GM21737 (cell line): ENCODE measurements at regions not wholly inside any gene's neighbourhood (a gene's known extent, or its start where the extent isn't known, plus 50 kb on each side); places are given as distances from the start of the nearest gene placed in this dataset.
"Not testable (repeated sequence)": the region's sequence is repeated elsewhere in the genome, so short reads cannot be mapped to it uniquely, and the experiment has no call there.

Source experiments
- ATAC-seq: cut with Tn5 transposase; IDR thresholded peaks from one replicate; pipeline ENCODE4 v1.9.1; 2021; ENCODE audit warnings: mild to moderate bottlenecking, moderate library complexity; ENCODE audit not compliant: unreplicated experiment

GRCh38 chr2:195572895-195573683 is 83.9 kb upstream of the SLC39A10 start:
- ATAC-seq, result no peak

GRCh38 chr2:195570329-195570728 is 86.7 kb upstream of the SLC39A10 start:
- no peak for ATAC-seq

DNA sequence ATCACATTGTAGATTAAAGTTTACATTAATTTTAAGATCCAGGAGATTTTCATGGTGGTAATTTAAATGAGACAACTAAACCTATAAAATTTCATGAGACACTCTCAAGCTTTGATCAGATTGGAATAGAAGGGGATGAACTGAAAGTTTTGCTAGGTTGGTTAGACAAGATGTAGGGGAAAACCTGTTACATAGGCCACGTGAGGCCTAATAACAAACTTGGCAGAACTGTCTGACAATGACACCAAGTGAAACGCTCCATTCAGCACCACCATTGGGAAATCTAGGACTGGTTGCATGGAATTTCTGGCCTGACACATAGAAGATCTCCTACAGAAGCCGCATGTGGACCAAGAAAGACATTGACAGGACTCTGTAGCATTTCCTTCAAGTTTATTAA is 87.8 kb upstream of the SLC39A10 start:
- ATAC-seq, result no peak

- ATAC-seq, result not testable (repeated sequence)
These were observed 92.3 kb upstream of the SLC39A10 start for GRCh38 chr2:195564625-195565135.

DNA sequence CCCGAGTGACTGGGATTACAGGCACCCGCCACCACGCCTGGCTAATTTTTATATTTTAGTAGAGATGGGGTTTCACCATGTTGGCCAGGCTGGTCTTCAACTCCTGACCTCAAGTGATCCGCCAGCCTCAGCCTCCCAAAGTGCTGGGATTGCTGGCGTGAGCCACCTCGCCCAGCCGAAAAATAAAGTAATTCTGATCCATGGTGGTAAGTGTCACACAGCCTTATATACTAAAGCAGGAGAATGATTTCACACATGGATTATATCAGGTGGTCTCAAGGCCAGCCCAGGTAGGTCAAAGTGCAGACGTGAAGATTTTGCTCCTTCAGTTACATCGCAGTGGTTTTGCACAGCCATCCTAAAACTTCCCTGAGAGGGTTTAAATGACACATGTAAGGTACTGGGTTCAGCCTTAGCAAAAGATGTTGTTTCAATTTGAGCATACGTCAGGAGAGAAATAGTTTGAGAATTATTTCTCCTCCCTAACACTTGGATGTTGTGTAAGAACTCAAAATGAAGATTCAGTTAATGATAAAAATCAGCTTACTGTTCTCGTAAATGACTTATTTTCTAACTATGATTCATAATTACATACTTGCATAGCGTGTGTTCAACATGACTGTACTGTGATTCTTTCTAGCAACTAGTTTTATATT is 93.0 kb upstream of the SLC39A10 start:
- ATAC-seq, result no peak

DNA sequence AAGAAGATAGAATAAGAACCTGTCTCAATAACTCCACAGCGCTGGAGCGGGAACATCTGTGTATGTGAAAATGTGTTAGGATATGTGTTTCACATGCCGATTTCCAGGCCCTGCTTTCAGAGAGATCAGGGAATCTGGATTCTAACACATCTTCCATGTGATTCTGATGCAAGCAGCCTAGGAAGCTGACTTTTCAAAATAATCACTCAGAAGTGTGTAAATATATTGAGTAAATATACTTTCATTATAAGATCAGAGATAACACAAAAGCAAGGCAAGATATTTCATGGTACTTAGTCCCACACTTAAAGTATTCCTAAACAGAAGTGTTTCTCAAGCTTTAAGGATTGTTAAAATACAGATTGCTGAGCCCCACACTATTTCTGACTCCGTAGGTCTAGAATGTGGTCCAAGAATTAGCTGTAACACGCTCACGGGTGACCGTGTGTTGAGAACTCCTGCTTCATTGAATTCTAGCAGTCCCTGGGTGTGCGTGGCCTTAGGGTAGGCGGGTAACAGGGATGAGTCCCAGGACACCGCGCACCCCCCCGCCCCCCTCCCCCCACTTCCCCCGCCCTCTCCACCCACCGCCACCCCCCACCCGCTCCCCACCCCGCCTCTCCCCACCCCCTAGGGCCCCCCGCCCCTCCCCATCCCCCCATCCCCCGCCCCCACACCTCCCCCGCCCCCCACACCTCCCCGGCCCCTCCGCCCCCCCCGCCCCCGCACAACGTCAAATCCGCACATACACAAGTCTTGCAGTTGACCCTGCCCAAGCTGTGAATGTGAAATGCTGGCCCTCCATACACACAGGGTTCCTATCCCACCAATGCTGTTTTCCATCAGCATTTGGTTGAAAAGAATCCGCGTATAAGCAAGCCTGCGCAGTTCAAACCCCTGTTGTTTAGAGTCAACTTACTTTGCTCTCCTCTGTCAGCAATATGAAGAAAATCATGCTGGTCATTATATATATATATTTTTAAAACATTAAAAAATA is 94.2 kb upstream of the SLC39A10 start:
- no peak for ATAC-seq

DNA sequence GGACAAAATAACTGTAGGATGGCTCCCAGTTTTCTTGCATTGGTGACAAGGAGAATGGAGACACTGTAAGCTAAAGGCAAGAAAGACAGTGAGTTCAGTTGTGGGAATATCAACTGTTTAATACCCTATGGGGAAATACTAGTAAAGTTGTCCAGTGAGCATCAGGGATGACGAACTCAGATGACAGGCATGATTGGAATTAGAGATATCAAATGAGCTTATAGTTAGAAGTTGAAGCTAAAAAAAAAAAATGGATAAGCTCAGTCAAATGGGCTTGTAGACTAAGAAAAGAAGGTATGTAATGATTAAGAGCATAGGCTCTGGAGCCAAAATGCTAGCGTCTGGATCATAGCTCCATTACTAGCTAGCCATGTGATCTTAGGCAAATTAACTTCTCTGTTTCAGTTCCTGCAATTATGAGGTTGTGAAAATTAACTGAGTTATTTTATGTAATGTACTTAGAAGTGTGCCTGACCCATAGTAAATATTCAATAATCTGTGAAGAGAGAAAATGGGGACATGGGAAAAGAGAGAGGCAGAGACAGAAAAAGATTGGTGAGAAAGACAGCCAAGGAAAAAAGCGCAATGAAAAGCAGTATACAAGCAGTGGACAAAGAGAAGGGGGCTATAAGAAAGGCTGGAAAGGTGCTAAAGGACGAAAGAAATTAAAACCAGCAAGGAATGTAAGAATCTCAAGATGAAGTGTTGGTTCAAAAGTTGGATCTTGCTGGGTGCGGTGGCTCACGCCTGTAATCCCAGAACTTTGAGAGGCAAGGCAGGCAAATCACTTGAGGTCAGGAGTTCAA is 95.7 kb upstream of the SLC39A10 start:
- ATAC-seq, result peak; percentile 39

- ATAC-seq, result no peak
These were observed 96.7 kb upstream of the SLC39A10 start for GRCh38 chr2:195560209-195560895.

- ATAC-seq, result peak; percentile 85
These were observed 97.6 kb upstream of the SLC39A10 start for GRCh38 chr2:195559431-195559914.

GRCh38 chr2:195555971-195556370 is 101.1 kb upstream of the SLC39A10 start:
- ATAC-seq, result no peak

DNA sequence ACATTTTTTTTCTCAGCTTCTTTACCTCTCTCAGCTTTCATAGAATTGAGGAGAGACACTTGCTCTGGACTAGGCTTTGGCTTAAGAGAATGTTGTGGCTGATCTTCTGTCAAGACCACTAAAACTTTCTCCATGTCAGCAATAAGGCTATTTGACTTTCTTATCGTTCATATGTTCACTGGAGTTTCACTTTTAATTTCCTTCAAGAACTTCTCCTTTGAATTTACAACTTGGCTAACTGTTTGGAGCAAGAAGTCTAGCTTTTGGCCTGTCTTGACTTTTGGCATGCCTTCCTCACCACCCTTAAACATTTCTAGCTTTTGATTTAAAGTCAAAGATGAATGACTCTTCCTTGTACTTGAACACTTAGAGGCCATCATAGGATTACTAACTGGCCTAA is 104.4 kb upstream of the SLC39A10 start:
- no peak for ATAC-seq

DNA sequence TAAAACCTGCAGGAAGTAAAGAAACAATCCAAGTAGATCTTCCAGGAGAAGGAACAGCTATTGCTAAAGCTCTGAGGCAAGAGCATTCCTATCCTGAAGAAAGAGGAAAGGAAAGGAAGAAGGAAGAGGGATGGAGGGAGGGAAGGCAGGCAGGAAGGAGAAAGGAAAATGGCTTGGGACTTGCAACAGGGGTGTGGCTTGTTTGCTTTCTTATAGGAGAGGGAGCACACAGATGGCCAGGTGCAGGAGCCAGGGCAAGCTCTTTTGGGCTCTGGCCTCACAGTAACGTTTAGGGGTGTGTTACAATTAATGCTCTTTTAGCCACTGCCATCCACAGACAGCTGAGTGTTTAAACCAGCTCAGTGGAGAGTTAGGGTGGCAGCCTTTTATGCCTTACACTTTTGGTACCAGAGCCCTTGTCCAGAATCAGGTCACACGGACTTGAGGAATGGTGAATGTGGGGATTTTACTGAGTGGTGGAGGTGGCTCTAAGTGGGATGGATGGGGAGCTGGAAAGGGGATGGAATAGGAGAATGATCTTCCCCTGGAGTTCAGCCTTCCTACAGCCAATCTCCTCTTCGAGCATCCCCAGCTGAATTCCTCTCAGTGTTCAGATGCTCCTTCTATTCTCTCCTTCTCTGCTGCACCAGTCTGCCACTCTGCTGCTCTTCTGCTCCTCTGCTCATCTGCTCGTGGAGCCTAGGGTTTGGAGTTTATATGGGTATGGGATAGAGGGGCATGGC is 108.7 kb upstream of the SLC39A10 start:
- no peak for ATAC-seq

- ATAC-seq, result not testable (repeated sequence)
These were observed 109.7 kb upstream of the SLC39A10 start for GRCh38 chr2:195547268-195547840.

GRCh38 chr2:195545811-195546210 is 111.2 kb upstream of the SLC39A10 start:
- no peak for ATAC-seq

DNA sequence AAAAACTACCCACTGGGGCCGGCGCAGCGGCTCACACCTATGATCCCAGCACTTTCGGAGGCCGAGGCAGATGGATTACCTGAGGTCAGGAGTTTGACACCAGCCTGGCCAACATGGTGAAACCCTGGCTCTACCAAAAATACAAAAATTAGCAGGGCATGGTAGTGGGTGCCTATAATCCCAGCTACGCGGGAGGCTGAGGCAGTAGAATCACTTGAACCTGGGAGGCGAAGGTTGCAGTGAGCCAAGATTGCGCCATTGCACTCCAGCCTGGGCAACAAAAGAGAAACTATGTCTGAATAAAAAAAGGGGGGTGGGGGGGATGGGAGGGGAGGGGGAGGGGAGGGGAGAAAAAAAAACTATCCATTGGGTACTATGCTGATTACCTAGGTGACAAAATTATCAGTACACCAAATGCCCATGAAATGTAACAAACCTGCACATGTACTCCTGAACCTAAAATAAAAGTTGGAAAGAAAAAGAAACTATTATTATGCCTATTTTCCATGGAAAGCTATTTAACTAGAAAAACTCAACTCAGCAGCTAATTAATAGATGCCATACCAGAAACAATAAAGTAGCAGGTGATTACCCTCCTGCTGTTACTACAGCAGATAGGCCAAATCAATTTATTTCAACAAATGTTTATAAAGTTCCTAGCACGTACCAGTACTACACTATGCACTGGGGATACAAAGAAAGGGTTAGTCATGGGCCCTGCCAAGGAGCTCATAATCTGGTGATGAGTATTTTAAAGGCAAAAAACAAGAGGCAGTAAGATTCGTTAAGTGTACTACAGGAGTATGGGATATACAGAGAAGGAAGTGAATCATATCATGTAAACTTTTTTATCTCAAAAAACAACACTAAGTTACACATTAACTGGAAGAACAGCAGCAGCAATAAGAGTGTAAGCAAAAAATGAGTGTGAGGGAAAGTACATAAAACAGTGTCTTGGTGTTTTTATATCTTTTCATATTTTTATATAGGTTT is 112.8 kb upstream of the SLC39A10 start:
- ATAC-seq, result no peak

- ATAC-seq, result no peak
These were observed 114.0 kb upstream of the SLC39A10 start for GRCh38 chr2:195543063-195543462.

GRCh38 chr2:195542067-195542466 is 115.0 kb upstream of the SLC39A10 start:
- ATAC-seq, result no peak
